GM12892 (cell line): ENCODE measurements at regions not wholly inside any gene's neighbourhood (a gene's known extent, or its start where the extent isn't known, plus 50 kb on each side); places are given as distances from the start of the nearest gene placed in this dataset.

Experiments used
- DNase-seq: peaks from one replicate; pipeline ENCODE4 v3.0.0; 2011; ENCODE audit not compliant: insufficient read length
- FAIRE-seq: peaks from 2 replicates; lab custom pipeline; 2011; peaks lifted over from hg19 to GRCh38; lab: Jason Lieb, UNC
- POLR2A ChIP-seq: IDR thresholded peaks from 2 replicates; pipeline ENCODE4 v1.6.1; 2011; ENCODE audit warnings: low read depth, low read length, control low read depth
- POLR2AphosphoS5 ChIP-seq: IDR thresholded peaks from 2 replicates; pipeline ENCODE4 v1.6.1; 2011; ENCODE audit warnings: low read depth, low read length, control low read depth
- TAF1 ChIP-seq: IDR thresholded peaks from 2 replicates; pipeline ENCODE4 v1.6.1; 2011; ENCODE audit warnings: low read depth, mild to moderate bottlenecking, control low read depth, low read length, borderline replicate concordance

GRCh38 chr13:33537026-33537425, 251.5 kb upstream of the STARD13 start:
- FAIRE-seq: no peak
- no peak for DNase-seq
- no peak for TF ChIP-seq POLR2AphosphoS5
- no peak for TF ChIP-seq POLR2A
- no peak for TF ChIP-seq TAF1

DNA sequence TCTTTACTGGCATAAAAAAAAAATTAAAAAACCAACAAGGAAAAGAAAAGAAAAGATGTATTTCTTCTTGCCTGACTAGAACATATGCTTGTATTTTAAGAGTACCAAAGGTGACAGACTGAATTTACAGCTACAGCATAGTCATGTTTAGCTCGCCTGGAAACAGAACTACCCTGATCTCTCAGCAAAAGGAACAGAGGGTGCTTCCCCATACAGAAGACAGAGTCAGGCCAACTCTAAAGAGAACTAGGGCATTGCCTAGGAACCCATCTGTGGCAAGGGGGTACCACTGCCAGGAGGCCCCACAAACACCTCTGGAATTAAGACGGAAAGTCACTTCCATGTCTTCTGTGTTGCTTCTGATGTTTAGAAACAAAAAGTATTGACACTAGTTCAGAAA, 252.1 kb upstream of the STARD13 start:
- TF ChIP-seq TAF1 (no peak), POLR2AphosphoS5 (no peak), POLR2A (no peak)
- DNase-seq (no peak), FAIRE-seq (no peak)

DNA sequence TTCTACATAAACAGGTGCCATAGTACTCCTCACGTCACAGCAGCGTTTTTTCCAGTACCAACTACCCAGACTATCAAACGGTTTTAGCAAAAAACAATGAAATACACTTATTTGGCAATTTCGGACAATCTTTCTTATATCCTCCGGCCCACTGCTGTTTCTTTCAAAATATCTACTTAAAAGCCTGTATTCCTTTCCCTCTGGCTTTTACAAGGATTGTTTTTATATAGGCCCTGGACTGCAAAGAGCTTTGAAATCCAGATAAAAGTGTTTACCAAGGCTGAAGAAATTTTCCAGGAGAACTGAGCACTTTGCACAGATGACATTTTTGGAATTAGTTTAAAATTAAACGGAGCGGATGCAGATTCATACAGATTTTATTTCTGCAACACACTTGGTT, 255.9 kb upstream of the STARD13 start:
- peak; percentile 17 for FAIRE-seq
- TF ChIP-seq POLR2AphosphoS5 (no peak), TAF1 (no peak), POLR2A (no peak)
- DNase-seq: no peak

DNA sequence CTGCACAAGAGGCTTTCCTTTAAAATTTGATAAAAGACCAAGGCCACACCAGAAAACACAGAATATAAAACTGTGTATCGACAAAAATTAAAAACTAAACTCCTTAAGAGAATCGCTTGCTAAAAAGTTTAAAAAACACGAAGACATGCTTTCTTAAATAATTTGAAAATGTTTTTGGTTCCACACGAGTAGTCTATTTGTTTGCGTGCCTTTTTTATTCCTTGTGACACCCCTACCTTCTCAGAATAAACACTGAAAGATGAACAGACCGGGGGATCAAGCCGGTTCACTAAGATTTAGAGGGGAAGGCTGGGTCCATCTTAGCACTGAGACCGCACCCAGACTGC, 256.4 kb upstream of the STARD13 start:
- TF ChIP-seq POLR2A (no peak), POLR2AphosphoS5 (no peak), TAF1 (no peak)
- no peak for DNase-seq

GRCh38 chr13:33542309-33543088, 256.9 kb upstream of the STARD13 start:
- peak; percentile 99 for FAIRE-seq
- TF ChIP-seq POLR2AphosphoS5 (peak; percentile 61), TAF1 (peak; percentile 54; the same call in 1 of the 2 replicates), POLR2A (peak; percentile 73)
- DNase-seq: peak; percentile 64

More for the DNA sequence above, 256.4 kb upstream of the STARD13 start:
- no peak for FAIRE-seq

DNA sequence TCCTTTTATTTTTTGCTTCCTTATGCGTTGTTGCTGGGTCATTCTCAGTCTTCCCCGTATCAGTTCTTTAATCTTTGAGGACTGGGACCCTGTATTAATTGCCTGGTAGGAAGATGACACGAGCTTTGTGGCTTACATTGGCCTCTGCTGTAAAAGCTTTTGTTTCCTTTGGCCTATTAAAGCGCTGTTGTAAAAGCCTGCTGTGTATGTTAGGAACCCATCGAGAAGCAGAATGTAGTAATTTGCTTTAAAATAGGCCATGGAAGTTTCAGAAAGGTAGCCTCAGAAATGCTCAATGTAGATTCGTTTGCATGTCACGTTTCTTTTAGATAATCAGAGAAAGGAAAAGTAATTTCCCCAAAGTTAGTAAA, 257.5 kb upstream of the STARD13 start:
- peak; percentile 67 for FAIRE-seq
- TF ChIP-seq POLR2AphosphoS5: no peak
- TF ChIP-seq TAF1: no peak
- no peak for TF ChIP-seq POLR2A
- no peak for DNase-seq

- TF ChIP-seq POLR2A (no peak), TAF1 (no peak), POLR2AphosphoS5 (no peak; the same call in 1 of the 2 replicates)
- FAIRE-seq (peak; percentile 54), DNase-seq (no peak)
These were observed 258.2 kb upstream of the STARD13 start for GRCh38 chr13:33543631-33544265.

- FAIRE-seq: peak; percentile 40
- DNase-seq: no peak
- TF ChIP-seq TAF1 (no peak), POLR2AphosphoS5 (no peak), POLR2A (no peak)
These were observed 258.8 kb upstream of the STARD13 start for GRCh38 chr13:33544308-33544707.

DNA sequence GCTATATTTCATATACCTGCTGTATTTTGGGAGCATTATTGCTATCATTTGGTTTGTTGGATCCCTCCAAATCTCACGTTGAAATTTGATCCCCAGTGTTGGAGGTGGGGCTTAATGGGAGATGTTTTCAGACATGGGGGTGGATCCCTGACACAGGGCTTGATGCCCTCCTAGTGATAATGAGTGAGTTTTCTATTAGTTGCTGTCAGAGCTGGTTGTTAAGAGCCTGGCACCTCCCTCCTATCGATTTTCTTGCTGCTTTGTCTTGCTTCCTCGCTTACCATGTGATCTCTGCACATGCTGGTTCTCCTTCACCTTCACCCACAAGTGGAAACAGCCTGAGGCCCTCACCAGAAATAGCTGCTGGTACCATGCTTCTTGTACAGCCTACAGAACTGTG, 259.9 kb upstream of the STARD13 start:
- TF ChIP-seq POLR2A (no peak), TAF1 (no peak), POLR2AphosphoS5 (no peak)
- no peak for DNase-seq
- FAIRE-seq: peak; percentile 63

DNA sequence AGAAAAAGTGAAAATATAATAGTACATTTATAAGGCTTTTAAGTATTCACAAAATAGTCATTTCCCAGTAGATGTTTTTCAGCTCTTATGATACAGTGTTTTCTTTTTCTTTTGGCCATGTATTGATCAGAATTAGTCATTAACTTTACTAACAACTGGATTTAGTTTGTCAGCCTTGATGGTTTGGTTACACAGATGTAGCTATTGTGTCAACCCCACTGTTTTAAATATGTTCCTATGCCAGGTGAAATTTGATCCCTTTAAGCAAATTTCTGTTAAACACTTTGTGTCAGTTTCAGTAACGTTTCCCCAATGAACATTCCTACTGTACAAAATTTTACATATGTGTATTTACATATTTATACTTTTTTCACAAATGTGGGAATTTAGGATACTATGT, 261.5 kb upstream of the STARD13 start:
- no peak for DNase-seq
- no peak for TF ChIP-seq POLR2AphosphoS5
- no peak for TF ChIP-seq TAF1
- no peak for TF ChIP-seq POLR2A
- FAIRE-seq: peak; percentile 21

- FAIRE-seq (peak; percentile 82), DNase-seq (no peak)
- TF ChIP-seq POLR2AphosphoS5 (no peak), TAF1 (no peak), POLR2A (no peak)
These were observed 262.5 kb upstream of the STARD13 start for GRCh38 chr13:33548069-33548468.

GRCh38 chr13:33550276-33550675, 264.7 kb upstream of the STARD13 start:
- FAIRE-seq (no peak), DNase-seq (no peak)
- TF ChIP-seq POLR2AphosphoS5 (no peak), POLR2A (no peak), TAF1 (no peak)
